HEK293 (cell line): ENCODE measurements at regions not wholly inside any gene's neighbourhood (a gene's known extent, or its start where the extent isn't known, plus 50 kb on each side); places are given as distances from the start of the nearest gene placed in this dataset.

ENCODE experiments used
- CTCF ChIA-PET: fragments of 350-600 bp; formaldehyde crosslinking; extraction: SDS; loops from one replicate; lab custom pipeline; 2021; ENCODE audit warnings: antibody characterized with exemption; lab: Yijun Ruan, JAX
- POLR2A ChIA-PET: fragments of 300-600 bp; formaldehyde crosslinking; extraction: SDS; loops from one replicate; lab custom pipeline; 2020; ENCODE audit warnings: antibody characterized with exemption, inconsistent platforms; lab: Yijun Ruan, JAX
- H3K27ac ChIP-seq: fragments of 200-500 bp; sonication (Bioruptor generic); 2 replicates; pipeline ENCODE4 v1.5.1; 2014; ENCODE audit warnings: low read depth, low read length, control low read depth, inconsistent platforms; ENCODE audit errors: extremely low read depth
- H3K36me3 ChIP-seq, 2 experiments: fragments of 200-500 bp in 1 of 2; sonication (Bioruptor generic) in 1 of 2; 1 replicate in 1 of 2; 2 replicates in 1 of 2; pipeline ENCODE4 v1.5.1; 2014 to 2017; ENCODE audit warnings: inconsistent platforms in 2 of 2, low read length in 2 of 2; ENCODE audit not compliant: control insufficient read depth in 2 of 2, insufficient read depth in 1 of 2
- H3K4me1 ChIP-seq: fragments of 200-500 bp; sonication (Bioruptor generic); 2 replicates; pipeline ENCODE4 v1.5.1; 2014; ENCODE audit warnings: mild to moderate bottlenecking, low read length, inconsistent platforms; ENCODE audit not compliant: control insufficient read depth, insufficient read depth
- H3K4me3 ChIP-seq: 2 replicates; pipeline ENCODE4 v1.5.1; 2011; ENCODE audit warnings: low read depth, mild to moderate bottlenecking, control low read depth, low read length, moderate library complexity
- H3K9me3 ChIP-seq: fragments of 200-500 bp; sonication (Bioruptor generic); 2 replicates; pipeline ENCODE4 v1.5.1; 2014; ENCODE audit warnings: low read depth, low read length, inconsistent platforms; ENCODE audit not compliant: control insufficient read depth, insufficient read depth
- HOXC10 ChIP-seq: sonication (generic); formaldehyde crosslinking; IDR thresholded peaks from 2 replicates; pipeline ENCODE4 v1.8.1; 2023; ENCODE audit warnings: mild to moderate bottlenecking, missing genetic modification reagents
- KLF1 ChIP-seq: fragments of 450-650 bp; formaldehyde crosslinking; IDR thresholded peaks from 2 replicates; pipeline ENCODE4 v1.5.1; 2016; ENCODE audit warnings: missing biosample characterization, missing genetic modification characterization
- KLF7 ChIP-seq: fragments of 450-650 bp; formaldehyde crosslinking; IDR thresholded peaks from 2 replicates; pipeline ENCODE4 v1.5.1; 2016; ENCODE audit warnings: missing biosample characterization, missing genetic modification characterization, borderline replicate concordance
- SP2 ChIP-seq: fragments of 450-650 bp; formaldehyde crosslinking; IDR thresholded peaks from 2 replicates; pipeline ENCODE4 v1.5.1; 2016; ENCODE audit warnings: missing biosample characterization, missing genetic modification characterization
- YY1 ChIP-seq: fragments of 450-650 bp; formaldehyde crosslinking; IDR thresholded peaks from 2 replicates; pipeline ENCODE4 v1.5.1; 2018; ENCODE audit warnings: missing biosample characterization, missing genetic modification characterization
- YY2 ChIP-seq: fragments of 450-650 bp; formaldehyde crosslinking; IDR thresholded peaks from 2 replicates; pipeline ENCODE4 v1.5.1; 2016; ENCODE audit warnings: missing biosample characterization, missing genetic modification characterization
- ZBTB21 ChIP-seq: fragments of 450-650 bp; formaldehyde crosslinking; IDR thresholded peaks from 2 replicates; pipeline ENCODE4 v1.5.1; 2017; ENCODE audit warnings: missing biosample characterization, missing genetic modification characterization
- ZBTB48 ChIP-seq: fragments of 450-650 bp; formaldehyde crosslinking; IDR thresholded peaks from 2 replicates; pipeline ENCODE4 v1.5.1; 2016; ENCODE audit warnings: missing biosample characterization, missing genetic modification characterization
- ZNF121 ChIP-seq: fragments of 450-650 bp; formaldehyde crosslinking; IDR thresholded peaks from 2 replicates; pipeline ENCODE4 v1.5.1; 2016; ENCODE audit warnings: missing biosample characterization, missing genetic modification characterization
- ZNF157 ChIP-seq: fragments of 450-650 bp; formaldehyde crosslinking; IDR thresholded peaks from 2 replicates; pipeline ENCODE4 v1.5.1; 2016; ENCODE audit warnings: missing biosample characterization, missing genetic modification characterization
- ZNF174 ChIP-seq: fragments of 450-650 bp; formaldehyde crosslinking; IDR thresholded peaks from 2 replicates; pipeline ENCODE4 v1.5.0; 2017; ENCODE audit warnings: missing biosample characterization, mild to moderate bottlenecking, missing genetic modification characterization
- ZNF175 ChIP-seq: fragments of 450-650 bp; formaldehyde crosslinking; IDR thresholded peaks from 2 replicates; pipeline ENCODE4 v1.5.1; 2016; ENCODE audit warnings: missing biosample characterization, missing genetic modification characterization
- ZNF391 ChIP-seq: fragments of 450-650 bp; formaldehyde crosslinking; IDR thresholded peaks from 2 replicates; pipeline ENCODE4 v1.5.1; 2016; ENCODE audit warnings: low read depth, missing biosample characterization, missing genetic modification characterization, borderline replicate concordance
- ZNF529 ChIP-seq: fragments of 450-650 bp; formaldehyde crosslinking; IDR thresholded peaks from 2 replicates; pipeline ENCODE4 v1.5.1; 2017; ENCODE audit warnings: missing genetic modification characterization, missing biosample characterization; ENCODE audit not compliant: insufficient replicate concordance
- ZNF549 ChIP-seq: fragments of 450-650 bp; IDR thresholded peaks from 2 replicates; pipeline ENCODE4 v1.5.1; 2018; ENCODE audit warnings: missing biosample characterization, missing genetic modification characterization, mild to moderate bottlenecking, inconsistent platforms, moderate library complexity
- ZNF658 ChIP-seq: fragments of 450-650 bp; formaldehyde crosslinking; IDR thresholded peaks from 2 replicates; pipeline ENCODE4; 2016; ENCODE audit warnings: missing biosample characterization, missing genetic modification characterization
- ZNF660 ChIP-seq: fragments of 450-650 bp; IDR thresholded peaks from 2 replicates; pipeline ENCODE4 v1.5.1; 2018; ENCODE audit warnings: missing biosample characterization, mild to moderate bottlenecking, missing genetic modification characterization
- ZNF664 ChIP-seq: fragments of 450-650 bp; formaldehyde crosslinking; IDR thresholded peaks from 2 replicates; pipeline ENCODE4 v1.5.1; 2016; ENCODE audit warnings: missing biosample characterization, missing genetic modification characterization
- ZNF677 ChIP-seq: fragments of 450-650 bp; IDR thresholded peaks from 2 replicates; pipeline ENCODE4 v1.5.0; 2018; ENCODE audit warnings: missing biosample characterization, mild to moderate bottlenecking, missing genetic modification characterization, moderate library complexity
- ZNF830 ChIP-seq: fragments of 450-650 bp; IDR thresholded peaks from 2 replicates; pipeline ENCODE4 v1.5.0; 2018; ENCODE audit warnings: missing biosample characterization, missing genetic modification characterization, low read depth, mild to moderate bottlenecking, moderate library complexity
- ZNF837 ChIP-seq: fragments of 450-650 bp; formaldehyde crosslinking; IDR thresholded peaks from 2 replicates; pipeline ENCODE4 v1.5.1; 2016; ENCODE audit warnings: missing biosample characterization, missing genetic modification characterization
- ZNF843 ChIP-seq: fragments of 450-650 bp; formaldehyde crosslinking; IDR thresholded peaks from 2 replicates; pipeline ENCODE4 v1.5.1; 2016; ENCODE audit warnings: missing biosample characterization, missing genetic modification characterization
- ZSCAN30 ChIP-seq: fragments of 450-650 bp; IDR thresholded peaks from 2 replicates; pipeline ENCODE4 v1.5.1; 2018; ENCODE audit warnings: missing biosample characterization, mild to moderate bottlenecking, missing genetic modification characterization, moderate library complexity
- TF ChIP-seq, protein P1 (sequence below): fragments of 450-650 bp; formaldehyde crosslinking; IDR thresholded peaks from 2 replicates; pipeline ENCODE4 v1.5.1; 2016; ENCODE audit warnings: missing biosample characterization, missing genetic modification characterization
- TF ChIP-seq, protein P2 (sequence below): fragments of 450-650 bp; formaldehyde crosslinking; IDR thresholded peaks from 2 replicates; pipeline ENCODE4 v1.5.1; 2016; ENCODE audit warnings: missing biosample characterization, missing genetic modification characterization
- TF ChIP-seq, protein P3 (sequence below): fragments of 450-650 bp; formaldehyde crosslinking; IDR thresholded peaks from 2 replicates; pipeline ENCODE4 v1.5.0; 2017; ENCODE audit warnings: missing biosample characterization, missing genetic modification characterization, borderline replicate concordance

DNA sequence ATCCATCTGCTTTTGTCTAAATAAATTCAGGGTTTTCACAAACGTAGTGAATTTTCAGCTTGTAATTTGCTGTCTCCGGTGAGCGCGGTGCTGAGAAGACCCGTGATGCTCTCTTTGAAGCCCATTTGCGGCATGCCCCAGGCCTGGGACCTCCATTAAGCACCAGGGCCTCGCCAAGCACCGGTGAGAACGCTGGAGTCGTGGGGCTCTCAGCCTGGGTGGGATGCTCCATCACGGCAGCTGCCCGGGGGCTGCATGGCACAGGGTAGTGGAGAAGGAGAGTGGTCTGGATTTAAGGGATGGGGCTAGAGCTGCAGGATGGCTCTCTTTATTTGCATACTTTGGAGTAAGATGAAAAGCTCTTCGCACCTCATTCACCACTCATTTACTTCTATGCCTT is 248.7 kb downstream of the ABCC12 start:
- H3K4me1 ChIP-seq: no peaks in the 10 kb centered on the region
- TF ChIP-seq ZNF830 (tag by site-specific recombination): no peak
- TF ChIP-seq ZNF121 (tag by site-specific recombination): no peak
- TF ChIP-seq, protein P1, sequence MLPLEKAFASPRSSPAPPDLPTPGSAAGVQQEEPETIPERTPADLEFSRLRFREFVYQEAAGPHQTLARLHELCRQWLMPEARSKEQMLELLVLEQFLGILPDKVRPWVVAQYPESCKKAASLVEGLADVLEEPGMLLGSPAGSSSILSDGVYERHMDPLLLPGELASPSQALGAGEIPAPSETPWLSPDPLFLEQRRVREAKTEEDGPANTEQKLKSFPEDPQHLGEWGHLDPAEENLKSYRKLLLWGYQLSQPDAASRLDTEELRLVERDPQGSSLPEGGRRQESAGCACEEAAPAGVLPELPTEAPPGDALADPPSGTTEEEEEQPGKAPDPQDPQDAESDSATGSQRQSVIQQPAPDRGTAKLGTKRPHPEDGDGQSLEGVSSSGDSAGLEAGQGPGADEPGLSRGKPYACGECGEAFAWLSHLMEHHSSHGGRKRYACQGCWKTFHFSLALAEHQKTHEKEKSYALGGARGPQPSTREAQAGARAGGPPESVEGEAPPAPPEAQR (tag by site-specific recombination): no peak
- no peak for TF ChIP-seq ZNF658 (tag by site-specific recombination)
- TF ChIP-seq ZNF549 (tag by site-specific recombination): no peak
- no peak for TF ChIP-seq YY2
- no peak for TF ChIP-seq ZNF677
- TF ChIP-seq ZNF837: no peak
- TF ChIP-seq ZNF157 (tag by site-specific recombination): no peak
- TF ChIP-seq ZBTB21 (tag by site-specific recombination): no peak
- TF ChIP-seq, protein P2, sequence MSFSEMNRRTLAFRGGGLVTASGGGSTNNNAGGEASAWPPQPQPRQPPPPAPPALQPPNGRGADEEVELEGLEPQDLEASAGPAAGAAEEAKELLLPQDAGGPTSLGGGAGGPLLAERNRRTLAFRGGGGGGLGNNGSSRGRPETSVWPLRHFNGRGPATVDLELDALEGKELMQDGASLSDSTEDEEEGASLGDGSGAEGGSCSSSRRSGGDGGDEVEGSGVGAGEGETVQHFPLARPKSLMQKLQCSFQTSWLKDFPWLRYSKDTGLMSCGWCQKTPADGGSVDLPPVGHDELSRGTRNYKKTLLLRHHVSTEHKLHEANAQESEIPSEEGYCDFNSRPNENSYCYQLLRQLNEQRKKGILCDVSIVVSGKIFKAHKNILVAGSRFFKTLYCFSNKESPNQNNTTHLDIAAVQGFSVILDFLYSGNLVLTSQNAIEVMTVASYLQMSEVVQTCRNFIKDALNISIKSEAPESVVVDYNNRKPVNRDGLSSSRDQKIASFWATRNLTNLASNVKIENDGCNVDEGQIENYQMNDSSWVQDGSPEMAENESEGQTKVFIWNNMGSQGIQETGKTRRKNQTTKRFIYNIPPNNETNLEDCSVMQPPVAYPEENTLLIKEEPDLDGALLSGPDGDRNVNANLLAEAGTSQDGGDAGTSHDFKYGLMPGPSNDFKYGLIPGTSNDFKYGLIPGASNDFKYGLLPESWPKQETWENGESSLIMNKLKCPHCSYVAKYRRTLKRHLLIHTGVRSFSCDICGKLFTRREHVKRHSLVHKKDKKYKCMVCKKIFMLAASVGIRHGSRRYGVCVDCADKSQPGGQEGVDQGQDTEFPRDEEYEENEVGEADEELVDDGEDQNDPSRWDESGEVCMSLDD (tag by site-specific recombination): no peak
- ChIA-PET CTCF (no interaction called here), POLR2A (no interaction called here)
- H3K9me3 ChIP-seq: no peaks in the 10 kb centered on the region
- H3K27ac ChIP-seq: no peak overlapping the region
- no peaks in the 10 kb centered on the region for H3K36me3 ChIP-seq
- H3K4me3 ChIP-seq: no peak overlapping the region

GRCh38 chr16:47905771-47906170 is 250.0 kb downstream of the ABCC12 start:
- POLR2A ChIA-PET: no interaction called here
- Histone ChIP-seq H3K36me3 (no peaks in the 10 kb centered on the region), H3K4me1 (no peaks in the 10 kb centered on the region), H3K4me3 (no peak overlapping the region), H3K9me3 (no peaks in the 10 kb centered on the region), H3K27ac (no peak overlapping the region)
- TF ChIP-seq ZNF529 (tag by site-specific recombination): no peak
- TF ChIP-seq ZNF174 (tag by site-specific recombination): no peak
- TF ChIP-seq ZNF175 (tag by site-specific recombination): no peak
- no peak for TF ChIP-seq ZNF677
- no peak for TF ChIP-seq YY1 (tag by site-specific recombination)
- no peak for TF ChIP-seq ZNF549 (tag by site-specific recombination)
- no peak for TF ChIP-seq ZSCAN30 (tag by site-specific recombination)
- no peak for TF ChIP-seq ZNF843
- TF ChIP-seq HOXC10 (CRISPR knock-in tag): no peak
- TF ChIP-seq ZBTB48 (tag by site-specific recombination): no peak
- TF ChIP-seq ZNF664 (tag by site-specific recombination): no peak
- TF ChIP-seq KLF7 (tag by site-specific recombination): no peak
- TF ChIP-seq, all 188 proteins: peak for 0
- CTCF ChIA-PET: interaction anchor here (0.8 kb wide), 1 partner anchor 12 kb away, joined by 4 read pairs; no protein-coding TSS in a partner anchor

DNA sequence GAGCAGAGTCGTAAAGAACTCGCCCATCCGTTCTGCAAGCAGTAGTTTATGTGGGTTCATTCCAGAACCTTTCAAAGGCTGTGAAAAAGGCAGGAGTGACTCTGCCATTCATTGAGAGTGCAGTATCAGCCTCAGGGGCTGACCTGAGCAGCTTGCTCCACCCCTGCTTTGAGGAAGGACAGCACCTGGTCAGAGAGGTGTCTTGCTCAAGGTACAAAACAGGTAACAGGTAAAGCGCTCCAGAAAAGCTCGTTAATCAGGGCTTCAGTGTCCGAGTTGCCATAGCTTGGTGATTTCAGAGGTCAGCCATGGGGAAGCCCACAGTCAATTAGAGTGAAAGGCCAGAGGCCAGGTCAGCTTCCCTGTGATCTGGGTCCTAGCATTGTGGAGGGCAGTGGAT is 251.1 kb downstream of the ABCC12 start:
- ChIA-PET CTCF (no interaction called here), POLR2A (no interaction called here)
- H3K9me3 ChIP-seq: no peaks in the 10 kb centered on the region
- no peak overlapping the region for H3K4me3 ChIP-seq
- H3K27ac ChIP-seq: no peak overlapping the region
- no peaks in the 10 kb centered on the region for H3K4me1 ChIP-seq
- H3K36me3 ChIP-seq: no peaks in the 10 kb centered on the region
- TF ChIP-seq ZNF660 (tag by site-specific recombination): no peak
- no peak for TF ChIP-seq ZNF391 (tag by site-specific recombination)
- TF ChIP-seq SP2: no peak
- TF ChIP-seq KLF1 (tag by site-specific recombination): no peak
- TF ChIP-seq, protein P3, sequence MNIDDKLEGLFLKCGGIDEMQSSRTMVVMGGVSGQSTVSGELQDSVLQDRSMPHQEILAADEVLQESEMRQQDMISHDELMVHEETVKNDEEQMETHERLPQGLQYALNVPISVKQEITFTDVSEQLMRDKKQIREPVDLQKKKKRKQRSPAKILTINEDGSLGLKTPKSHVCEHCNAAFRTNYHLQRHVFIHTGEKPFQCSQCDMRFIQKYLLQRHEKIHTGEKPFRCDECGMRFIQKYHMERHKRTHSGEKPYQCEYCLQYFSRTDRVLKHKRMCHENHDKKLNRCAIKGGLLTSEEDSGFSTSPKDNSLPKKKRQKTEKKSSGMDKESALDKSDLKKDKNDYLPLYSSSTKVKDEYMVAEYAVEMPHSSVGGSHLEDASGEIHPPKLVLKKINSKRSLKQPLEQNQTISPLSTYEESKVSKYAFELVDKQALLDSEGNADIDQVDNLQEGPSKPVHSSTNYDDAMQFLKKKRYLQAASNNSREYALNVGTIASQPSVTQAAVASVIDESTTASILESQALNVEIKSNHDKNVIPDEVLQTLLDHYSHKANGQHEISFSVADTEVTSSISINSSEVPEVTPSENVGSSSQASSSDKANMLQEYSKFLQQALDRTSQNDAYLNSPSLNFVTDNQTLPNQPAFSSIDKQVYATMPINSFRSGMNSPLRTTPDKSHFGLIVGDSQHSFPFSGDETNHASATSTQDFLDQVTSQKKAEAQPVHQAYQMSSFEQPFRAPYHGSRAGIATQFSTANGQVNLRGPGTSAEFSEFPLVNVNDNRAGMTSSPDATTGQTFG: no peak
- TF ChIP-seq ZNF843: no peak
